NCI-H1436 treated with DMSO at 0.1 percent for 48 hours (cell line): ENCODE measurements at regions not wholly inside any gene's neighbourhood (a gene's known extent, or its start where the extent isn't known, plus 50 kb on each side); places are given as distances from the start of the nearest gene placed in this dataset.
"Not testable (repeated sequence)": the region's sequence is repeated elsewhere in the genome, so short reads cannot be mapped to it uniquely, and the experiment has no call there.

ENCODE experiments used
- DNase-seq: peaks from one replicate; lab custom pipeline; 2025; lab: John Stamatoyannopoulos, UW

DNA sequence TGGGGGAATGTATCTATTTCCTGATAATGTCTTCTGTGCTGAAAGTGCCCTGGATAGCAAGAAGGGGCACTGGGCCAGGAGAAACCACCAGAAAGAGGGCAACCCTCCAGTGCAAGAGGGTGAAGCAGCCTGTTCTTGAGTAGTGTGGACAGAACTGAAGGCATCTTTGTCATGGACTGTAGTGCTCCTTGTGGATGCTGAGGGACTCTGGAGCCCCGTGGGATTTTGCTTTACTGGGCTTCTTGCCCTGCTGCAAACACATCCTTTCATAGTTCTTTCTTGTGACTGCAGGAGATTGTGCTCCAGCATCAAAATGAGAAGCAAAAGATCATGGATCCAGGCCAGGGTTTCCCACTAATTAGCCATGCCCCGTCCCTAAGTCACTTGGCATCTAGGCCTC, 300.6 kb downstream of the ZNF326 start:
- DNase-seq, result no peak

DNA sequence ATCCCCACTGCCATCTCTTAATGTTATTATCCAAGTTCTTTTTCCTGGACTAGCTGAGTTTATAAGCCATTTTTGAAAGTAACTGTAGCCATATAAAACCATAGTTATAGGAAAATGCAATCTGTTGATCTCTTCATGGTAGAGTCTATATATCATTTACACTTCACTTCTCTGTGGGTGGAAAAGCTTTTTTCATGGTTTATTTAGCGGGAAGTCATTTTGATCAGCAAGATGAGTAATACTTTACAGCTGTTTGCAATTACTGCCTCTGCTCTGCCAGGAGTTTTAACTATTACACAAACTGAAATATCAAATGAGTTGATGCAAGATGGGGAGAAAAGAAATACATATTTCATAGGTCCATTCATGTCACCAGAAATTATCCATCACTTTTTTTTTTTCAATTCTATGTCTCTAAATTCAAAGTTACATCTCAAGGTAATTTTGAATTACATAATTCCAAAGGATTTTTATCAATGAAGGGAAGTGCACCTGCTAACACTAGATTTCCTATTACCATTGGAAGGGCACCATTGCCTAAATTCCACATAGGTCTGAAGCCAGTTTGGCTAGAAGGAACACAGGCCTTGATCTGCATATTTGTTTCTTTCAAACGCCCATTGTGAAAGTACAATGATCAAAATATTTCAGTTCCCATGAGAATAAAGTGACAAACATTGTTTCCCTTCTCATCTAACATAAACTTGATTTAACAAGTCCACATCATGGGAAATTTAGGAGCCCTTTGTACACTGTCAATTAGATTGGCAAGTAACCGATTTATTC, 296.7 kb downstream of the ZNF326 start:
- no peak for DNase-seq

DNA sequence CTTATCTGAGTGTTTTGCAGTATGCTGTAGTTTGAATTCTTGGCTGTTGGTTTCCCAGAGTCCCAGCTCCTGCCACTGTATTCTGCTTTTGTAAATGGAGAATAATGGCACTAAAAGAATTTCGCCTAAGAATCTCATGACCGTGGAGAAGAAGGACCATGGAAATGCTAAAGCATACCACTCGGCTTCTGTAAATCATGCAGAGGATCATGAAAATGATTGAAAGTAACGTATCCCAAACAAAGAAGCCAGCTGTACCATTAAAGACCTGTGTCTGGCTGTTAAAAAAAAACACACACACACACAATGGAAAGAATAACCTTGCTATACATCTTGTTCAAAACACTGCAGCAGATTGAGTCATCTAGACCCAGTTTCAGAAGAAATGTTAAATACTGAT, 287.9 kb downstream of the ZNF326 start:
- DNase-seq, result no peak

DNA sequence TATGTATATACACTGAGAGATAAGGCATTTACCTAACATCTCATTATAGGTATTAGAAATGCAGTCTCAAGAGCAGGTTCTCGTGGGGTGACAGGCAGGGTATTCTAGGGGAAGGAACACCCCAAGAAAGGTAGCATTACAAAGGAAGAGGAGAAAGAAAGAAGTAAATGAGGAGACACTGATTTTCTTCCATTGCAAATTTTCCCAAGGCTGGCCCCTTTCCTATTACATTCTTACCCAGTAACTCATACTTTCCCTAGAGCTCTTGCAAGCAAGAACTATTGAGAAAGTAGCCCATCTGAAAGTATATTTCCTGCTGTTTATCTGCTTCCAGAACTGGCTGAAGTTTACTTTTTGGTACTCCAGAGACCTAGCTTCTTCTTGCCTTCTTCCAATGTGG, 287.0 kb downstream of the ZNF326 start:
- not testable (repeated sequence) for DNase-seq

DNA sequence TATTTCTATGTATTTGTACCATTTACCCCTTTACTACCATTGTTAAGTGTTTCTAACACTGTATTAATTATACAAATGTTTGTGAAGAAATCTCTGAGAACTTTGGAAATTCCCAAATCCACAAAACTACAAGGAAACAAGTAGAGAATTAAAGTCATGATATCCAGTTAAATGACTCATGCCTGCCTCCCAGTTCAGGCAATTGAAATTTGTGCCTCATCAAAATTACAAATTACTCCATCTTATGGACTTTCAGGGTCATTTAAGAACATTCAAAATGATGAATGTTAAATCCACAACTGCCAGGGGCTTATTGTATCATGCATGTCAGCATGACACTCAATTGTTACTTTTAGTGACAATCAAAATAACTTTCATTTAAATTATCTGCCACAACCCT, 282.4 kb downstream of the ZNF326 start:
- no peak for DNase-seq

DNA sequence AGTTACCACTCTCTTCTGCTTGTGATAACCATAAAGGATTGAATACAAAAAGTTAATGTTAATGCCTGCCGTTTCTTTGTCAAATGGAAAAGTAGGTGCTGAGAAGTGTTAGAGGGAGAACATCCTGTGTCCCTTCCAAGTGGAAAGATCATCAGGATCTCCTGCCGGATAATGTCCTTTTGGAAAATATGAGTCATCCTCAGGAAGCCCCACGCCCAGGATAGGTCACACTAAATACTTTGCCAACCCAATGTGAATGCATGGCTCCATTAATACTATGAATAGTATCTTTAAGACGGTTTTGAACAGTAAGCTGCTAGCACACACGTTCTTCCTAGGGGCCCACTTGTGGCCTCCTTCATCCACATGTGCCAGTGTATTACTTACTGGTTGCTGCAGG, 279.5 kb downstream of the ZNF326 start:
- DNase-seq, result no peak

DNA sequence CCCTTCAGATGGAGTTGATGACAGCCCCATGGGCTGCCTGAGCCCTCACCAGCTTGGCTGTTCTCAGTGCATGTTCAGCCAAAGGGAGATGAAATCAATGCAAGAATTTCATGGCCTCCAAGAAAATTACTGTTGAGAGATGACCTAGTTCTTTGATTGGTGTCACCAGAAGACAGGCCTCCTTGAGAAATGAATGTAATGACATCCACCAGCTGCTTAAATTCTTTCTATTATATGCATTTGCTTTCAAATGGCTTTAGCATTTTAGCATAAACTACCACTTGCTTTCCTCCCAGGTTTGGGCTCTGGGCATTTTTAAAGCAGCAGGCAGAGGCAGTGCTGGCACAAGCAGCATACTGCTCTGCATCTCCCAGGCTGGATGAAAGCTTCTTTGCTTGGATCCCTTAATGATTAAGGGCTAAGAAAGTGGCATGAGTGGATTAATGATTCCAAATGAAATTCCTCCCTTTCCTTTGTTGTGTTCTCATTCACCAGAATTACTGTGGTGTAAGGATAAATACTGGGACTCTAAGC, 278.4 kb downstream of the ZNF326 start:
- DNase-seq, result no peak

DNA sequence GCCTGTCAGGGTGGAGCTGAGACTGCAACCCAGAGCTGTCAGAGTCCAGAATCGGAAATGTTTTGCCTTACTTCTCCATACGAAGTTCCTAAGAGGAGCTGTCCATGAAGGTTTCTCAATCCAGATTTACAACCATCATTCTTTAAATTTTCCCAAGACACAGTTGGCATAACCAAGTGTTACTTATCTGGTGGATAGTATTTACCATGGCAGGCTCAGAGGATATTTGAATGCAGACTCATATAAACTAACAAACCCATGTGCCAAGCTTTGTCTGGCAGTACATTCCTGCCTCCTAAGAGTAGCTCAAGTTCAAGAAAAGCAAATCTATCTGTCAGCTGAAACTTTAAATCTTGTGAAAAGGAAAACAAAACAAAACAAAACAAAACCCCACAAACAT, 267.9 kb downstream of the ZNF326 start:
- DNase-seq, result no peak

DNA sequence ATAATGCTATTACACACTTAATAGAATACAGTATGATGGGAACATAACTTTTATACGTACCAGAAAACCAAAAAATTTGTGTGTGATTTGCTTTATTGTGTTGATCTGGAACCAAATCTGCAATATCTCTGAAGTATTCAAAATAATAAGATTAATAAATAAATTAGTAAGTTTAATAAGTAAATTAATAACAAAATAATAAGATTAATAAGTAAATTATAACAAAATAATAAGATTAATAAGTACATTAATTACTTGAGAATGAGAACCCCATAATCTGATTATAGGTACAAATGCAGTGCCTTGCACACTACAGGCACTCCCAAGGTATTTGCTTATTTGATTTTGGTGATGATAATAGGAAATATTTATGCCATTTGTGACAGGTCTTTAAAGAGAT, 267.4 kb downstream of the ZNF326 start:
- no peak for DNase-seq

DNA sequence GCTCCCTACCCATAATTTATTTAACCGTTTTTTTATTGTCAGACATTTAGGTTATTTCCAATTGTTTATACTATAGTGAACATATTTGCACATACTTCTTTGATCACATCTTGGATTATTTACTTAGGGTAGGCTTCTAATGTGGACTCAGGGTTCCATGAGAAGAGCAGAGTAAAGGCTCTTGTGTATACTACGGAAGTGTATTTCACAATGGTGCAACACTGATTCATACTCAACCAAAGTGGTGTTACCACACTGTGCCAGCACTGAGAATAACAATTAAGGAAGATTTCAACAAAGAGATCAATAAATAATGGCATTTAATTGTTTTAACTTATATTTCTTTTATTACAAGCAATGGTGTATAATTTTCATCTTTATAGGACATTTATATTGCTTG, 251.2 kb downstream of the ZNF326 start:
- no peak for DNase-seq

DNA sequence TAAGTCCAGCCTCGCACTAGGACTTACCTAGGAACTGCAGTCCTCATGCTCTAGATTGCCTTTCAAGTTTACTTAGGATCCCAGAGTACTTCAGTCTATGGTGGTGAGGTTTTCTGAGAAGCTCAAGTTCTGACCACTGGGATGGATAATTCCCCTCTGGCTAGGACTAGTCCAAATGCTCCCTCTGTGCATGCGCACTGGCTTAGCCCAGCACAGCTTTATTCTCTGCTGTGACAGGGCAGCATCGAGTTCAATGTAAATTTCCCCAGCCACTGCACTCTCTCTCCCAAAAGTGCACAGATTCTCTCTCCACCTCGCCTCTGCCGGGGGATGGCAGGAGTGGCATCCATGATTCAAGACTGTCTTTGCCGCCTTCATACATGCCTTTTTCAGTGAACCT, 241.6 kb downstream of the ZNF326 start:
- no peak for DNase-seq

DNA sequence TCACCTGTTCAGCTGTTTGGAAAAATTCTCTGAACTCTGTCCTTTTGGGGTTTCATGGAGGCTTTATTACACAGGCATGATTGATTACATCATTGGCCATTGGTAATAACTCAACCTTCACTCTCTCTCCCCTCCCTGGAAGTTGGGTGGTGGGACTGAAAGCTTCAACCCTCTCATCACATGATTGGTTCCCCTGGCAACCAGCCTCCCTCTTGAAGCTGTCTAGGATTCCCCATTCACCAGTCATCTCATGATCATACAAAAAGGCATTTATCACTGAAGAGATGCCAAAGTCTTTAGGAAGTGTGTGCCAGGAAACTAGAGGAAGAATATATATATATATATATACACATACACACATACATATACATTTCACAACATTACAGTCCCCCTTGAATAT, 228.5 kb downstream of the ZNF326 start:
- no peak for DNase-seq

DNA sequence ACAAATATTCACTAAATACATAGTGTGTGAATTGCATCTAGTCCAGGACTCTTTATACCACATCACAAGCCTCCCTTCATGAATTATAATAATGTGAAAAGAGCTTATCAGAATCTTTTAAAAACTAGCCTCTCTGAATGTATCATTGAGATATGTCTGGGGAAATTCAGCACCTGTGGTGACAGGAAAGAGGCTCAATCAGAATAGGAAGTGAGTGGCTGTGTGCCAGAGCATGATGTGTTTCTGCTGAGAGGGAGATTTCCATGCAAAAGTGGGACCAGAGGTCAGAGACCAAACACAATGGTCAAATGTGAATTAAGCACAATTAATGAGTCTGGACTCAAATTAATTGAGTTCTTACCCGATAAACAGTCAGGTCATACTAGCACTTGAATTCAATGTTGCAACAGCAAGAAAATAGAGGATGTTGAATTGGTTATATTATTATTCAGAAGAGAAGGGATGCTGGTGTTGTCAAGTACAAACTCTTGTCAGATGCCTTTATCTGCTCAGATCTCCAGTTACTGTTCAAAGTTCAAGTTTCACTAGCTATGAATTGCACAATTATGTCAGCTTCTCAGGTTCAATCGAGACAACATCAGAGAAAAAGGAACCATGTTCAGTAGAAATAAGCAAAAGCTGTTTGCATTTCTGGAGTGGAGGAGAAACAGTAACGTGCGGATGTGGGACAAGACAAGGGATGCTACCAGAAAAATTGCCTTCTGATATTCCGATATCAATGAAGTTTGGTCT, 226.2 kb downstream of the ZNF326 start:
- DNase-seq, result no peak

DNA sequence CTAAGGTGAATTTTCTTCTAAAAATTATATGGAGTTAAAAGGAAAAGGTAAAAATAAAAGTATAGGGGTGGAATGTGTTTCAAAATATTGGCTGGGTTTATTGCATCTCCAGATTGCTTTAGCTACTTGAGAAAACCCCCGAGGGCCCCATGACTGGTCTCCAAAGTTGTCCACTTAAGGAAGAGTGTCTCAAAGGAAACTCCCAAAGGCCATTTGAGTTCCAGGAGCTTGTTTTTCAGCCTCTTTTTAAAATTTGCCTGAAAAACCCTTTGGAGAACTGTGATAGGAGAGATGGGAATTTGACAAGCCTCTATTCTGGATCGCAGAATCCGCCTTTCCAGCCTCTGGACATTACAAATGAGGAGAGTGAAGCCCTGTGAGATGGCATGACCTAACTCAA, 225.6 kb downstream of the ZNF326 start:
- DNase-seq, result no peak

DNA sequence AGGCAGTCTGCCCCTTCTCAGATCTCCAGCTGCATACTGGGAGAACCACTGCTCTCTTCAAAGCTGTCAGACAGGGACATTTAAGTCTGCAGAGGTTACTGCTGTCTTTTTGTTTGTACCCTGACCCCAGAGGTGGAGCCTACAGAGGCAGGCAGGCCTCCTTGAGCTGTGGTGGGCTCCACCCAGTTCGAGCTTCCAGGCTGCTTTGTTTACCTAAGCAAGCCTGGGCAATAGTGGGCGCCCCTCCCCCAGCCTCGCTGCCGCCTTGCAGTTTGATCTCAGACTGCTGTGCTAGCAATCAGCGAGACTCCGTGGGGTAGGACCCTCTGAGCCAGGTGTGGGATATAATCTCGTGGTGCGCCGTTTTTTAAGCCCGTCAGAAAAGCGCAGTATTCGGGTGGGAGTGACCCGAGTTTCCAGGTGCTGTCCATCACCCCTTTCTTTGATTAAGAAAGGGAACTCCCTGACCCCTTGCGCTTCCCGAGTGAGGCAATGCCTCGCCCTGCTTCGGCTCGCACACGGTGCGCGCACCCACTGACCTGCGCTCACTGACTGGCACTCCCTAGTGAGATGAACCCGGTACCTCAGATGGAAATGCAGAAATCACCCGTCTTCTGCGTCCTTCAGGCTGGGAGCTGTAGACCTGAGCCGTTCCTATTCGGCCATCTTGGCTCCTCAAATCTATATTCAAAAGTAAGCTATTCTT, 224.4 kb downstream of the ZNF326 start:
- not testable (repeated sequence) for DNase-seq

DNA sequence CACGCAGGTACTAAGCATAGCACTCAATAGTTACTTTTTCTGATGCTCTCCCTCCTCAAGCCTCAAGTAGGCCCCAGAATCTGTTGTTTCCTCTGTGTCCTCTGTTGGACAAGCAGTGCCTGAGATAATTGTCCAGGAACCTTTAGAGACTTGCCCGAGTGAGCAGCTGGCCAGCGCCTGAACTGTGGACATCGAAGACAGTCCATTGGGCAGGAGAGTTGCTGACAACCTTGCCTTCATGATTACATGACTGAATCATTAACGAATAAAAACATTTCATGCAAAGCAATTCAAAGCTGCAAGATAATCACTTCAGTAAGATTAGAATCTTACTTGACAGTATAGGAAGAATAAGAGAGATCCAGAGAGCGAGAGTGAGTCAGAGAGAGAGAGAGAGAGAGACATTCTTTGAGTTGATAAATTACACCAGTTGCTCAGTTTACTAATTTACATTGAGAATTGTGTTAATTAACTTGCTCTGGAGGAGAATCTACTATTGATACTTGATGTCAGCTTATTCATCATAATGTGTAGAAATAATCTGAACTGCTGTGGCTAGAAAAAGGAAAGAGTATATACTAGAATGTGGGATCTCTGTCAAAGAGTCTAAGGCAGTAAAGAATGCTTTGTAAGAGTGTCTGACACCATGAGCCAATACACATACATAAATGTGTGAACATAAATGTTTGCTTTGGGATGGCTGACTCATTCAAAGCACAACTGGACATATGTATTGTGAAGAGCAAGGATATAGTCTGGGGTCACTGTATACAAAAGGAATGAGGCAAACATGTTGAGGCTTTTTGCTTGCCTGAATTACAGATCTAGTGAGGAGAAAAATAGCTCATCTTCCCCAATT, 216.0 kb downstream of the ZNF326 start:
- DNase-seq, result no peak

DNA sequence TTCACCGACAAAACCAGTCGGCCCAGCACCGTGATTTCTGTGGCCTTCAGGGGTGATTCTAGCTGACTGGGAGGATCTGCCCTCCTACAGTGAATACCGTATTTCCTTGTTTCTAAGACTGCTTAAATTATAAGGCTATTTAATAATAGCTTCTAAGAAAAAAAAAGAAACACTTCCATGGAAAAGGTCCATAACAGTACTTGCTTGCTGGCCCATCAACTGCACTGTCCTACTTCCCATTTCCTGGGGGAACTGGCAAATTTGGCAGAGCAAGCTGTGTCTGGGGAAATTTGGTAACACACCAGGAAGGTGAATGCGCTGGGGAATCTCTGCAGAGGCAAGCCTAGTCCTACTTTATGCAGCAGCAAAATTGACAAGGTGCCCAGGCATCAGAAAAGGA, 214.0 kb downstream of the ZNF326 start:
- DNase-seq, result no peak

DNA sequence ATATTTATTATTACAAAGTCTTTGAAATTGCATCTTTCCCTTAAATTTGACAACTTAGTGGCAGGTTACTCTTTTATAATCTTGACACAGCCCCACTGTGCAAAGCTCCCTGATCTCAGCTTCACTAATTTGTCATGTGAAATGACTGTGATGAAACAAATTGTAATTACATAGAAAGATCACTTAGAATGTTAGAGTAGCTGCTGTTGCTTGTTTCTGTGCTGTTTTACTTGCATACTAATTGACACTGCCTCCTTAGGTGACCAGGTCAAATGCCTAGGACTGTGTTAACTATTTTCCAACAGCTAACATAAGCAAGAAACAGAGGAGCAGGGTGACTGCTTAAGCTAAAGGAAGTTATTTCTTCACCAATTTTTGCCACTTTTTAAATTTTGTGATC, 211.3 kb downstream of the ZNF326 start:
- no peak for DNase-seq

DNA sequence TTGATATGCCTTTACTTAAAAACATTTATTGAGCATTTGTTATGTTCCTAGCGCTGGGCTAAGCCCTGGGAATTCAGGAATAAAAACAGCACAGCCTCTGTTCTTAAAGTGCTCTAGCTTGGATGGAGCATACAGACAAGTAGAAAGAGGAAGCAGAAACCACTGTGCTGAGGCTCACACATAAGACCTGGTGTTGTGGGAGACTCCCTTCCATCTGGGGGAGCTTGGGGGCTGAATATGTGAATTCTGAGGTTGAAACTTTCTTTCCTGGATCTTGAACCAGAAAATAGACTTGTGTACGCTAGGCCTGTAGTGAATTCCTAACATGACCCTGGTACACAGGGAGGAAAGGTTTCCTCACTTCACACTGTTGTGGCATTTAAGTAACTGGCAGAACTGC, 209.9 kb downstream of the ZNF326 start:
- DNase-seq, result no peak

DNA sequence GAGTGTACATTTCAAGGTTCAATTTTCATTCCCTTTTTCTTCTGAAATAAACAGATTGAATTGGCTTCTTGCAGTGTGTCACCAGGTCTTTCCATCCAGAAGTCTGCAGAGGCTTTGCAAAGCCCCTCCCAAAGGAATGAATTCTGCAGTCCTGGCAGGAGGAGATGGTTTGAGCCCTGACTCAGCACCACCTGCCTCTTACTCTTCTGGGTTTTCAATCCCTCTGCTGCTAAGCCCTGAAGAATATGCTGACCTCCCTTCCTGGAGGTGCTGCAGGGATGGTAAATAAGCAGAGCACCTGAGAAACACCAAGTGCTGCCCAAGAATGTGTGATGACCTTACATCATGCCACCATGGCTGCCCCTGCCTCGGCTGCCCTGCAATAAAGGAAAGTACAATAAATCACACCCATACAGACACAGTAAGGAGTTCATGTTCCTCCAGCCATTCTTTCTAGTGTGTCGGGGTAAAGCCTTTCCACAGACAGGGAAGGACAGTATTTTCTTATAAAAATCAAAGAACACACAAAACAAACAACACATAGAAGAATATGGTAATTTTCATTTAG, 209.2 kb downstream of the ZNF326 start:
- no peak for DNase-seq
